ENCODE measurements at regions not wholly inside any gene's neighbourhood (a gene's known extent, or its start where the extent isn't known, plus 50 kb on each side); places are given as distances from the start of the nearest gene placed in this dataset.

- H3K36me3 ChIP-seq: no peaks in the 10 kb centered on the region
- H3K27me3 ChIP-seq: no peaks in the 10 kb centered on the region
- peaks cover 0 to 30% (median 0%) of the 10 kb centered on the region in 3 donors for H3K4me1 ChIP-seq
- no peak for ATAC-seq
- no peak overlapping the region for H3K27ac ChIP-seq
- no peak overlapping the region for H3K4me3 ChIP-seq
- TF ChIP-seq POLR2AphosphoS5 (IDR thresholded peaks at IDR 0.05): no peak
- no peak for TF ChIP-seq CTCF (IDR thresholded peaks at IDR 0.05)
- TF ChIP-seq POLR2A (IDR thresholded peaks at IDR 0.05): no peak
- TF ChIP-seq EP300 (IDR thresholded peaks at IDR 0.05): no peak
- 51 to 62% methylated on average over 3 to 5 of the region's 5 CpGs for WGBS, 2 donors (ENCODE audit: low coverage in 1 of 2)
- no peaks in the 10 kb centered on the region for H3K9me3 ChIP-seq
These were observed 225.9 kb downstream of the PIK3R1 start for GRCh38 chr5:68441309-68442073.

GRCh38 chr5:68443091-68443490, 227.5 kb downstream of the PIK3R1 start:
- no peak overlapping the region for H3K27ac ChIP-seq
- TF ChIP-seq EP300 (IDR thresholded peaks at IDR 0.05) (no peak), CTCF (IDR thresholded peaks at IDR 0.05) (no peak), POLR2A (IDR thresholded peaks at IDR 0.05) (no peak), POLR2AphosphoS5 (IDR thresholded peaks at IDR 0.05) (no peak)
- peaks cover 0 to 30% (median 0%) of the 10 kb centered on the region in 3 donors for H3K4me1 ChIP-seq
- WGBS, 2 donors (ENCODE audit: low coverage in 1 of 2): 88 to 100% methylated on average over 2 to 3 of the region's 4 CpGs
- no peaks in the 10 kb centered on the region for H3K36me3 ChIP-seq
- H3K9me3 ChIP-seq: no peaks in the 10 kb centered on the region
- no peaks in the 10 kb centered on the region for H3K27me3 ChIP-seq
- no peak overlapping the region for H3K4me3 ChIP-seq
- no peak for ATAC-seq

GRCh38 chr5:68444048-68444447, 228.5 kb downstream of the PIK3R1 start:
- Histone ChIP-seq H3K27me3 (no peaks in the 10 kb centered on the region), H3K9me3 (no peaks in the 10 kb centered on the region), H3K36me3 (no peaks in the 10 kb centered on the region), H3K4me1 (peaks cover 0 to 30% (median 0%) of the 10 kb centered on the region in 3 donors), H3K4me3 (no peak overlapping the region), H3K27ac (no peak overlapping the region)
- no peak for ATAC-seq
- TF ChIP-seq CTCF (IDR thresholded peaks at IDR 0.05): no peak
- no peak for TF ChIP-seq POLR2AphosphoS5 (IDR thresholded peaks at IDR 0.05)
- TF ChIP-seq EP300 (IDR thresholded peaks at IDR 0.05): no peak
- TF ChIP-seq POLR2A (IDR thresholded peaks at IDR 0.05): no peak
- WGBS, 2 donors (ENCODE audit: low coverage in 1 of 2): 73 to 75% methylated on average over 1 of the region's 1 CpG

- no peak for ATAC-seq
- WGBS, 2 donors (ENCODE audit: low coverage in 1 of 2): 75 to 79% methylated on average over 5 of the region's 5 CpGs
- Histone ChIP-seq H3K9me3 (no peaks in the 10 kb centered on the region), H3K27me3 (no peaks in the 10 kb centered on the region), H3K4me3 (no peak overlapping the region), H3K4me1 (peaks cover 0 to 33% (median 0%) of the 10 kb centered on the region in 3 donors), H3K36me3 (no peaks in the 10 kb centered on the region), H3K27ac (no peak overlapping the region)
- TF ChIP-seq POLR2A (IDR thresholded peaks at IDR 0.05) (no peak), POLR2AphosphoS5 (IDR thresholded peaks at IDR 0.05) (no peak), CTCF (IDR thresholded peaks at IDR 0.05) (no peak), EP300 (IDR thresholded peaks at IDR 0.05) (no peak)
These were observed 229.3 kb downstream of the PIK3R1 start for GRCh38 chr5:68444833-68445232.

Measured in gastroesophageal sphincter (tissue), 4 donors.